RWPE1 (cell line): ENCODE measurements at regions not wholly inside any gene's neighbourhood (a gene's known extent, or its start where the extent isn't known, plus 50 kb on each side); places are given as distances from the start of the nearest gene placed in this dataset.

Source experiments
- CTCF ChIA-PET: fragments of 350-600 bp; sonication (Branson Sonifier 250); formaldehyde crosslinking; extraction: SDS; loops from one replicate; lab custom pipeline; 2021; lab: Yijun Ruan, JAX
- POLR2A ChIA-PET: fragments of 400-600 bp; formaldehyde crosslinking; extraction: SDS; loops from one replicate; lab custom pipeline; 2020; ENCODE audit warnings: antibody characterized with exemption; ENCODE audit not compliant: low non-redundant PET; lab: Yijun Ruan, JAX
- DNase-seq: peaks from one replicate; pipeline ENCODE4 v3.0.0; 2012; ENCODE audit warnings: low spot score
- H3K27ac ChIP-seq: fragments of 450-650 bp; 2 replicates; pipeline ENCODE4 v1.5.1; 2017
- TF ChIP-seq, protein P1 (sequence below): fragments of 450-650 bp; conservative IDR thresholded peaks from 2 replicates; pipeline ENCODE4 v1.5.1; 2017; ENCODE audit warnings: low read depth, mild to moderate bottlenecking

DNA sequence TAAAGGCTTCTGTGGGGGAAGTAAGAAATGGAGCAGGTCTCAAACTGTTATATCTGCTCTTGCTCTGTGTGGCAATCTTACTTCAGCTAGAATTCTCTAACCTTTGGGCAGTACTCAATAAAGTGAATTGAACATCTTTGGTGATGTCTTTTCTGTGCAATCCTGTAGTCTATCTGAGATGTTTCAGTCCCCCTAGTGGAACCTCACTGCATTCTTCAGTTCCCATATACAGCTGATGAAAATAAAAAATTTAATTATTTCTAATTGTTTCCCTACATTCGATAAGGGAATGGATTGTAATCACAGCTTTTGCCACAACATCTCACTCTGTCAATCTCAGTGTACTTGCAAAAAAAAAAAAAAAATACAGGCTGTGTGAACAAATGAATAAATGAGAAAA lies 522.6 kb downstream of the DNAJB9 start:
- no peak for DNase-seq
- no peak overlapping the region for H3K27ac ChIP-seq
- TF ChIP-seq, protein P1, sequence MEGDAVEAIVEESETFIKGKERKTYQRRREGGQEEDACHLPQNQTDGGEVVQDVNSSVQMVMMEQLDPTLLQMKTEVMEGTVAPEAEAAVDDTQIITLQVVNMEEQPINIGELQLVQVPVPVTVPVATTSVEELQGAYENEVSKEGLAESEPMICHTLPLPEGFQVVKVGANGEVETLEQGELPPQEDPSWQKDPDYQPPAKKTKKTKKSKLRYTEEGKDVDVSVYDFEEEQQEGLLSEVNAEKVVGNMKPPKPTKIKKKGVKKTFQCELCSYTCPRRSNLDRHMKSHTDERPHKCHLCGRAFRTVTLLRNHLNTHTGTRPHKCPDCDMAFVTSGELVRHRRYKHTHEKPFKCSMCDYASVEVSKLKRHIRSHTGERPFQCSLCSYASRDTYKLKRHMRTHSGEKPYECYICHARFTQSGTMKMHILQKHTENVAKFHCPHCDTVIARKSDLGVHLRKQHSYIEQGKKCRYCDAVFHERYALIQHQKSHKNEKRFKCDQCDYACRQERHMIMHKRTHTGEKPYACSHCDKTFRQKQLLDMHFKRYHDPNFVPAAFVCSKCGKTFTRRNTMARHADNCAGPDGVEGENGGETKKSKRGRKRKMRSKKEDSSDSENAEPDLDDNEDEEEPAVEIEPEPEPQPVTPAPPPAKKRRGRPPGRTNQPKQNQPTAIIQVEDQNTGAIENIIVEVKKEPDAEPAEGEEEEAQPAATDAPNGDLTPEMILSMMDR, result no peak
- ChIA-PET POLR2A (no interaction called here), CTCF (interaction anchor here (0.7 kb wide), 1 partner anchor 886 kb away, joined by 3 read pairs; no protein-coding TSS in a partner anchor)

GRCh38 chr7:109101332-109101731 lies 531.7 kb downstream of the DNAJB9 start:
- CTCF ChIA-PET, result no interaction called here
- no peak overlapping the region for H3K27ac ChIP-seq
- TF ChIP-seq, protein P1, result no peak
- no peak for DNase-seq
- POLR2A ChIA-PET, result no interaction called here

DNA sequence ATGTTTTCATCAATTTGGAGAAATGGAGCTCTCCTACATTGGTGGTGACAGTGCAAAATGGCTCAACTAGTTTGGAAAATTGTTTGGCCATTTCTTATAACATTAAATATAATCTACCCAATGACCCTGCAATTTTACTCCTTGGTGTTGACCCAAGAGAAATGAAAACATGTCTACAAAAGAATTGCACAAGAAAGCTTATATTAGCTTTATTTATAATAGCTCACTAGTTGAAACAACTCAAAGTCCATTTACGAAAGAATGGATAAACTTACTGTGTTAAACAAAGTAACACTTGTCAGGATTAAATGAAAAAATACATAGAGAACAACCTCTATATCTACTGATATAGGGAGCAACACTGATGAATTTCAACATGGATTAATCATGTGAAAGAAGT lies 539.9 kb downstream of the DNAJB9 start:
- ChIA-PET CTCF (no interaction called here), POLR2A (no interaction called here)
- TF ChIP-seq, protein P1, result no peak
- H3K27ac ChIP-seq, result no peak overlapping the region
- DNase-seq, result no peak

DNA sequence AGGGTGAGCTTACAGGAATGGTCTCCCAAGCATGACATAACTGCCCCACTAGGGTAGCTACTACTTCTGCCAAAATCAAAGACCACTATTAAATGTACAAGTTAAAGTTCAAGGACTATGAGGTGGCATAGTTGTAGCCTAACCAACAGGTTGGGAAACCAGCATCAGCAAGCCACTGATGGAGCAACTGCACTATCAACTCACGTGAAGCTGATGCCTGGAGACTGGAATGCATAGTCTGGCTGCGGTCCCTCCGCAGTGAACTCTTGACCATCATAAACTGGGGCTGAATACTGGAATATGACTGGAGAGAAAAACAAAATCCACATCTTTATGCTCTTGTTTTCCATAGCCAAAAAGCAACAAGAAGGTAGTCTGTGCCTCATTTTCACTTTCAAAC lies 541.4 kb downstream of the DNAJB9 start:
- TF ChIP-seq, protein P1, result no peak
- ChIA-PET CTCF (interaction anchor here (0.6 kb wide), 2 partner anchors 28 to 73 kb away, joined by 3 read pairs; no protein-coding TSS in a partner anchor), POLR2A (no interaction called here)
- no peak overlapping the region for H3K27ac ChIP-seq
- no peak for DNase-seq

- DNase-seq, result no peak
- ChIA-PET POLR2A (no interaction called here), CTCF (no interaction called here)
- TF ChIP-seq, protein P1, result no peak
- H3K27ac ChIP-seq, result no peak overlapping the region
These were observed 552.1 kb downstream of the DNAJB9 start for GRCh38 chr7:109121599-109122300.

DNA sequence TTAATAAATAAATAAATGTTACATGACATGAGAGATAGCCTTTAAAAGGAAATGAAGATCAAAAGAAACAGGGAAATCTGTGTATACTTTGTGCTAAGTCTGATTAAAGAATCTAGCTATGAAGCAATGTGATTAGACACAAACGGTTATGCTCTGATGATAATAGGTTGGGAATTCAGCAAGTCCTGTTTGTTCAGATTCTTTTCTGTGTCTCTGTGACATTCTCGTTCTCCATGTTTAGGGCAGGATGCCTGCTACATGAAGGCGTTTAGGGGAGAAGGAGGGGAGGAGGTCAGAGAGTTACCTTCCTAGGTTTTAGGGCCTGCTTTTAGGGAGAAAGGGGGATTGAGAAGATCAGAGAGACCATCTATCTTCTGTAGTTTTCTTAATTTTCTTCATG lies 555.3 kb downstream of the DNAJB9 start:
- CTCF ChIA-PET, result no interaction called here

More for the DNA sequence above, 555.3 kb downstream of the DNAJB9 start:
- TF ChIP-seq, protein P1, result no peak
- DNase-seq, result no peak
- POLR2A ChIA-PET, result no interaction called here
- H3K27ac ChIP-seq, result no peak overlapping the region
